GM12878 (cell line): ENCODE measurements at regions not wholly inside any gene's neighbourhood (a gene's known extent, or its start where the extent isn't known, plus 50 kb on each side); places are given as distances from the start of the nearest gene placed in this dataset.

Source experiments
- ATAC-seq: fragments of 200-7000 bp; cut with Tn5 transposase; 3 replicates; pipeline ENCODE4 v1.9.1; 2020; ENCODE audit warnings: mild to moderate bottlenecking, moderate library complexity
- BruUV-seq: library from RNA; stranded (reverse); fragments of 400-500 nt; replicated peaks from 2 replicates; lab custom pipeline; 2021; lab: Mats Ljungman, UMichigan
- CTCF ChIA-PET: fragments of 300-600 bp; sonication (Branson Sonifier 250); formaldehyde crosslinking; extraction: SDS; loops from one replicate; lab custom pipeline; 2021; ENCODE audit warnings: inconsistent platforms; lab: Yijun Ruan, JAX
- POLR2A ChIA-PET: fragments of 350-600 bp; formaldehyde crosslinking; extraction: SDS; loops from one replicate; lab custom pipeline; 2021; ENCODE audit warnings: inconsistent platforms; lab: Charles Lee
- RAD21 ChIA-PET: fragments of 300-600 bp; sonication (Branson Sonifier 250); formaldehyde crosslinking; loops from one replicate; lab custom pipeline; 2023; ENCODE audit warnings: antibody characterized with exemption; ENCODE audit not compliant: unreplicated experiment; lab: Charles Lee
- SMC1A ChIA-PET: fragments of 300-600 bp; sonication (Branson Sonifier 250); formaldehyde crosslinking; loops from one replicate; lab custom pipeline; 2023; ENCODE audit not compliant: unreplicated experiment, uncharacterized antibody; lab: Charles Lee
- DNase-seq: peaks from one replicate; pipeline ENCODE4 v3.0.0-alpha.2; 2011; ENCODE audit warnings: low read depth, low spot score
- FAIRE-seq: peaks from 3 replicates; lab custom pipeline; 2011; peaks lifted over from hg19 to GRCh38; lab: Jason Lieb, UNC
- H2AFZ ChIP-seq: 2 replicates; pipeline ENCODE4 v1.6.0; 2011; ENCODE audit warnings: low read depth, low read length, control low read depth; ENCODE audit not compliant: control insufficient read depth
- H3K27ac ChIP-seq: 2 replicates; pipeline ENCODE4 v1.5.1; 2011; ENCODE audit warnings: control low read depth; ENCODE audit not compliant: control insufficient read depth, insufficient read depth
- H3K27me3 ChIP-seq, 2 experiments: replicated peaks in 1 of 2; 2 replicates each; pipeline versions ENCODE4 v1.6.0 to v1.6.1; 2011; ENCODE audit warnings: low read length in 1 of 2; ENCODE audit not compliant: control insufficient read depth in 2 of 2, insufficient read depth in 2 of 2
- H3K36me3 ChIP-seq, 2 experiments: 2 replicates each; pipeline ENCODE4 v1.5.1; 2011; ENCODE audit warnings: low read length in 1 of 2; ENCODE audit not compliant: control insufficient read depth in 2 of 2, insufficient read depth in 2 of 2
- H3K4me1 ChIP-seq: 2 replicates; pipeline ENCODE4 v1.6.1; 2011; ENCODE audit warnings: mild to moderate bottlenecking, low read length, moderate library complexity, mixed read lengths; ENCODE audit not compliant: control insufficient read depth, insufficient read depth
- H3K4me2 ChIP-seq: 2 replicates; pipeline ENCODE4 v1.6.0; 2011; ENCODE audit warnings: control low read depth; ENCODE audit not compliant: control insufficient read depth, insufficient read depth
- H3K4me3 ChIP-seq: fragments of 200-600 bp; sonication (generic); 2 replicates; pipeline ENCODE4 v1.5.1; 2016
- H3K79me2 ChIP-seq: 2 replicates; pipeline ENCODE4 v1.6.0; 2011; ENCODE audit warnings: low read length; ENCODE audit not compliant: control insufficient read depth, insufficient read depth
- H3K9ac ChIP-seq: 2 replicates; pipeline ENCODE4 v1.8.0; 2011; ENCODE audit warnings: low read length, control low read depth, mixed read lengths; ENCODE audit not compliant: control insufficient read depth, insufficient read depth
- H3K9me3 ChIP-seq: replicated peaks from 3 replicates; pipeline ENCODE4 v1.5.1; 2011; ENCODE audit warnings: mild to moderate bottlenecking, low read length; ENCODE audit not compliant: control insufficient read depth, insufficient read depth
- H4K20me1 ChIP-seq: 2 replicates; pipeline ENCODE4 v1.6.0; 2011; ENCODE audit not compliant: control insufficient read depth, insufficient read depth
- BACH1 ChIP-seq: fragments of 450-650 bp; IDR thresholded peaks from 2 replicates; pipeline ENCODE4 v1.6.1; 2017; ENCODE audit warnings: mild to moderate bottlenecking, borderline replicate concordance
- CHD4 ChIP-seq: fragments of 200-600 bp; sonication (generic); IDR thresholded peaks from 2 replicates; pipeline ENCODE4 v1.6.1; 2016; ENCODE audit warnings: mild to moderate bottlenecking
- EP300 ChIP-seq, 2 experiments: fragments of 150-350 bp in 1 of 2; IDR thresholded peaks; 2 replicates each; pipeline ENCODE4 v1.6.1; 2011 to 2012; ENCODE audit warnings: low read depth in 2 of 2, low read length in 2 of 2, borderline replicate concordance in 1 of 2, improper control_type of control experiment in 1 of 2, inconsistent platforms in 1 of 2; ENCODE audit not compliant: control insufficient read depth in 1 of 2
- FOXK2 ChIP-seq: fragments of 450-650 bp; IDR thresholded peaks from 2 replicates; pipeline ENCODE4 v1.6.1; 2017; ENCODE audit warnings: mild to moderate bottlenecking, moderate library complexity
- HDAC6 ChIP-seq: fragments of 200-600 bp; sonication (generic); IDR thresholded peaks from one replicate; pipeline ENCODE4 v1.8.0; 2017; ENCODE audit warnings: antibody characterized with exemption; ENCODE audit not compliant: unreplicated experiment
- HSF1 ChIP-seq: fragments of 150-350 bp; IDR thresholded peaks from 2 replicates; pipeline ENCODE4 v1.6.1; 2014; ENCODE audit warnings: mild to moderate bottlenecking, low read depth, low read length
- IKZF1 ChIP-seq: fragments of 450-650 bp; conservative IDR thresholded peaks from 2 replicates; pipeline ENCODE4 v1.6.1; 2017; ENCODE audit warnings: antibody characterized with exemption, mild to moderate bottlenecking
- MTA2 ChIP-seq: fragments of 450-650 bp; IDR thresholded peaks from 2 replicates; pipeline ENCODE4 v1.6.1; 2016; ENCODE audit warnings: low read depth, mild to moderate bottlenecking, moderate library complexity
- NKRF ChIP-seq: fragments of 450-650 bp; conservative IDR thresholded peaks from 2 replicates; pipeline ENCODE4 v1.6.1; 2017; ENCODE audit warnings: mild to moderate bottlenecking, moderate library complexity
- PML ChIP-seq: IDR thresholded peaks from 2 replicates; pipeline ENCODE4 v1.6.1; 2012; ENCODE audit warnings: low read length, inconsistent platforms
- POLR2A ChIP-seq: IDR thresholded peaks from 2 replicates; pipeline ENCODE4 v1.6.1; 2011; ENCODE audit warnings: low read depth, mild to moderate bottlenecking, low read length
- PRDM15 ChIP-seq: fragments of 450-650 bp; formaldehyde crosslinking; IDR thresholded peaks from 2 replicates; pipeline ENCODE4 v1.4.0; 2020; ENCODE audit warnings: mild to moderate bottlenecking, moderate library complexity
- SMAD5 ChIP-seq: IDR thresholded peaks from 2 replicates; pipeline ENCODE4 v1.6.1; 2016; ENCODE audit warnings: antibody characterized with exemption, low read depth
- SPI1 ChIP-seq: IDR thresholded peaks from 2 replicates; pipeline ENCODE4 v1.6.1; 2011; ENCODE audit warnings: low read depth, mild to moderate bottlenecking, low read length, moderate library complexity, borderline replicate concordance; ENCODE audit not compliant: insufficient read depth
- ZBED1 ChIP-seq: IDR thresholded peaks from 2 replicates; pipeline ENCODE4 v1.6.1; 2016; ENCODE audit warnings: borderline replicate concordance
- ZSCAN29 ChIP-seq: fragments of 450-650 bp; IDR thresholded peaks from 2 replicates; pipeline ENCODE4 v1.6.1; 2017; ENCODE audit warnings: mild to moderate bottlenecking, moderate library complexity
- WGBS: methylation state at CpG from one replicate; pipeline ENCODE4 v1.1.6; 2016; ENCODE audit warnings: low lambda C conversion rate; ENCODE audit not compliant: insufficient replicate concordance, insufficient coverage; ENCODE audit errors: missing lambda C conversion rate; 5-methylcytosine and 5-hydroxymethylcytosine counted together
- in situ Hi-C: fragments of 300-500 bp; cut with MboI; formaldehyde crosslinking; loops from 9 replicates; pipeline ENCODE4 v1.14.3; 2018; ENCODE audit warnings: mixed read lengths
- intact Hi-C: fragments of 100-400 bp; cut with micrococcal nuclease; formaldehyde crosslinking; loops from one replicate; pipeline ENCODE4 v1.14.2; 2022; ENCODE audit not compliant: unreplicated experiment

- CTCF ChIA-PET = no interaction called here
- Histone ChIP-seq H3K4me1 (no peaks in the 10 kb centered on the region), H3K36me3 (no peaks in the 10 kb centered on the region), H4K20me1 (no peaks in the 10 kb centered on the region), H3K4me2 (no peak overlapping the region), H2AFZ (no peak overlapping the region), H3K9me3 (no peaks in the 10 kb centered on the region), H3K4me3 (no peak overlapping the region), H3K27me3 (peaks cover 8 to 13% of the 10 kb centered on the region in 2 experiments), H3K27ac (no peak overlapping the region), H3K9ac (no peak overlapping the region), H3K79me2 (no peaks in the 10 kb centered on the region)
- POLR2A ChIA-PET = no interaction called here
- RAD21 ChIA-PET = no interaction called here
- SMC1A ChIA-PET = no interaction called here
- 2% methylated on average over 11 of the region's 11 CpGs for WGBS
- FAIRE-seq = no peak
- intact Hi-C loops = no loop called here
- no peak for ATAC-seq
- DNase-seq = no peak
- in situ Hi-C loops = no loop called here
- no TSS peak for BruUV-seq
- no peak for TF ChIP-seq HDAC6
- TF ChIP-seq MTA2 = no peak
- no peak for TF ChIP-seq HSF1
- no peak for TF ChIP-seq ZSCAN29
- TF ChIP-seq CHD4 = no peak
- TF ChIP-seq SMAD5 = no peak
- no peak for TF ChIP-seq FOXK2
- TF ChIP-seq EP300 (IDR thresholded peaks at IDR 0.05; ENCODE audit: borderline replicate concordance in 1 of 2, control insufficient read depth in 1 of 2, low read depth in 2 of 2, low read length in 2 of 2) = no peak
- no peak for TF ChIP-seq BACH1
- TF ChIP-seq PRDM15 (CRISPR knock-in tag) = no peak
- TF ChIP-seq POLR2A = no peak
- TF ChIP-seq NKRF = no peak
- TF ChIP-seq SPI1 = no peak
- no peak for TF ChIP-seq ZBED1
- TF ChIP-seq PML = no peak
- TF ChIP-seq IKZF1 = no peak
Measured at GRCh38 chr1:20405893-20406604, 80.0 kb downstream of the CAMK2N1 start.
